Activated T-cell treated with anti-CD3 and anti-CD28 coated beads, Interleukin-2, amount 50 U/mL, for 24 hours (primary cell): ENCODE measurements at regions not wholly inside any gene's neighbourhood (a gene's known extent, or its start where the extent isn't known, plus 50 kb on each side); places are given as distances from the start of the nearest gene placed in this dataset.
"Not testable (repeated sequence)": the region's sequence is repeated elsewhere in the genome, so short reads cannot be mapped to it uniquely, and the experiment has no call there.

Experiments used
- DNase-seq: peaks from one replicate; pipeline ENCODE4 v3.0.0-alpha.2; 2020
- H3K27ac Mint-ChIP-seq: 2 replicates; pipeline ENCODE4 v1.8.0; 2020; ENCODE audit warnings: mild to moderate bottlenecking, mixed read lengths
- H3K27me3 Mint-ChIP-seq: 2 replicates; pipeline ENCODE4 v1.8.0; 2020; ENCODE audit warnings: mixed read lengths
- H3K36me3 Mint-ChIP-seq: 2 replicates; pipeline ENCODE4 v1.8.0; 2020; ENCODE audit warnings: low read depth, mixed read lengths
- H3K4me1 Mint-ChIP-seq: 2 replicates; pipeline ENCODE4 v1.8.0; 2020; ENCODE audit warnings: low read depth, mixed read lengths
- H3K4me3 Mint-ChIP-seq: 2 replicates; pipeline ENCODE4 v1.8.0; 2020; ENCODE audit warnings: mild to moderate bottlenecking, moderate library complexity, mixed read lengths
- H3K9me3 Mint-ChIP-seq: 2 replicates; pipeline ENCODE4 v1.8.0; 2020; ENCODE audit warnings: mixed read lengths

GRCh38 chr2:4107179-4107578, 403.8 kb downstream of the DCDC2C start:
- H3K4me3 Mint-ChIP-seq: no peak overlapping the region
- H3K9me3 Mint-ChIP-seq: peaks cover 2% of the 10 kb centered on the region
- H3K27me3 Mint-ChIP-seq: no peaks in the 10 kb centered on the region
- no peaks in the 10 kb centered on the region for H3K36me3 Mint-ChIP-seq
- no peak overlapping the region for H3K27ac Mint-ChIP-seq
- no peak for DNase-seq
- no peaks in the 10 kb centered on the region for H3K4me1 Mint-ChIP-seq

DNA sequence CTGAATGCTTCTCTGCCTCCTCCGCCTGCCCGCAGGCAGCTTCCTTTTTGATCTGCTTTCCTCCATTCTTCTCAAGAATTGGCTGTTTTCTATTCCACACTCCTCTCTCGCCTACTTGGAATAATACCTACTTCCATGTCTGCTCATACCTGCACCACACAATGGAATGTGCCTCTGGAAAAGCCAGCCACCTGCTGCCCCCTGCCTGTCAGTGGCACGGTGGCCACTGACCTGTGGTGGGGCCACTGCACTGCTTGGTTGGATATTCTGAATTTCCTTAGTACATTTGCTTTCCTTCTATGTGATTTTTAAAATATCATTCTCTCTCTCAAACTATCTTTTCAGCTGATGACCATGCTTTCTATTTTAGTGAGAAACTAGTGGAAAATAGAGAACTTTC, 406.9 kb downstream of the DCDC2C start:
- Mint-ChIP-seq H3K27ac (no peak overlapping the region), H3K4me3 (no peak overlapping the region)
- DNase-seq: no peak

DNA sequence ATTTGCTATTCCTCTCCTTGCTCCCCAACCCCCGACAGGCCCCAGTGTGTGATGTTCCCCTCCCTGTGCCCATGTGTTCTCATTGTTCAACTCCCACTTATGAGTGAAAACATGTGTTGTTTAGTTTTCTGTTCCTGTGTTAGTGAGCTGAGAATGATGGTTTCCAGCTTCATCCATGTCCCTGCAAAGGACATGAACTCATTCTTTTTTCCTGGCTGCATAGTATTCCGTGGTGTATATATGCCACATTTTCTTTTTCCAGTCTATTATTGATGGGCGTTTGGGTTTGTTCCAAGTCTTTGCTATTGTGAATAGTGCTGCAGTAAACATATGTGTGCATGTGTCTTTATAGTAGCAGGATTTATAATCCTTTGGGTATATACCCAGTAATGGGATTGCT, 412.1 kb downstream of the DCDC2C start:
- H3K4me1 Mint-ChIP-seq, H3K36me3 Mint-ChIP-seq, H3K27me3 Mint-ChIP-seq, DNase-seq, H3K4me3 Mint-ChIP-seq, H3K27ac Mint-ChIP-seq: not testable (repeated sequence)
- H3K9me3 Mint-ChIP-seq: peaks cover 24% of the 10 kb centered on the region

More for the DNA sequence above, 406.9 kb downstream of the DCDC2C start:
- H3K4me1 Mint-ChIP-seq: no peaks in the 10 kb centered on the region
- H3K9me3 Mint-ChIP-seq: peaks cover 10% of the 10 kb centered on the region
- no peaks in the 10 kb centered on the region for H3K36me3 Mint-ChIP-seq
- H3K27me3 Mint-ChIP-seq: no peaks in the 10 kb centered on the region

DNA sequence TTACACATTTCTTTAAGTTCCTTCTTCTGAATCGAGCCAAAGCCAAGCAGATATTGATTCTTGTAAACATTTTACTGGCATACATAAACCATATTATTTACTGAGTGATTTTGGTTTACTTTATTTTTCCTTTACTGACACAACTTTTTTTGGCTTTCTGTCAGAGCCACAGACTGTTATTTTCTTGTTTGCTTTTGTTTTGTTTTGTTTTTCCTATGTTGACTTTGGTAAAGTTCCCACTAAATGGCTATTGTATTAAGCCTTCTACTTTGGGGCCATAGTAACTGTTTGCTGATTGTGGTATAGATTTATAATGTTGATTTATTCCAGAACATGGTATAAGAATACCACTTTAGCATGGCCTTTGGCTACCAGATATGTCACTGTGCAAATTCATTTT, 419.4 kb downstream of the DCDC2C start:
- H3K4me1 Mint-ChIP-seq: no peaks in the 10 kb centered on the region
- H3K27ac Mint-ChIP-seq: no peak overlapping the region
- DNase-seq: no peak
- peaks cover 20% of the 10 kb centered on the region for H3K9me3 Mint-ChIP-seq
- no peaks in the 10 kb centered on the region for H3K27me3 Mint-ChIP-seq
- H3K4me3 Mint-ChIP-seq: no peak overlapping the region
- no peaks in the 10 kb centered on the region for H3K36me3 Mint-ChIP-seq

DNA sequence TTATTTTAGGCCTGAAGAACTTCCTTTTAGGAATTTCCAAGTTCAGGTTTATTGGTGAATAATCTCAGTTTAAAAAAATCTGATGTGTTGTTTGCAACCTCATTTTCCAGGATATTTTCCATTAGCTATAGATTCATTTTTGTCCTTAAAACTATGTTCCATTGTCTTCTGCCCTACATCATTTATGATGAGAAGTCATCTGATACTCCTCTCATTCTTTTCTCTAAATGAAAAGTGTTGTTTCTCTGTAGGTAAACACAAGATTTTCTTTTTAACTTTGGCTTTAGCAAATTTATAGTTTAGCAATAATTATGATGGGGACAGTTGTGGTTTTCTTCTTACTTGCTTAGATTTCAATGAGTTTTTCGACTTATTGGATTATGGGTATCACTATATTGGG, 427.3 kb downstream of the DCDC2C start:
- Mint-ChIP-seq H3K4me3 (no peak overlapping the region), H3K9me3 (peaks cover 17% of the 10 kb centered on the region), H3K36me3 (no peaks in the 10 kb centered on the region), H3K27me3 (no peaks in the 10 kb centered on the region), H3K27ac (no peak overlapping the region), H3K4me1 (no peaks in the 10 kb centered on the region)
- DNase-seq: no peak

- Mint-ChIP-seq H3K4me3 (no peak overlapping the region), H3K27ac (no peak overlapping the region), H3K9me3 (peaks cover 18% of the 10 kb centered on the region), H3K27me3 (no peaks in the 10 kb centered on the region), H3K4me1 (no peaks in the 10 kb centered on the region), H3K36me3 (no peaks in the 10 kb centered on the region)
- no peak for DNase-seq
Measured at GRCh38 chr2:4134551-4135550, 431.5 kb downstream of the DCDC2C start.

DNA sequence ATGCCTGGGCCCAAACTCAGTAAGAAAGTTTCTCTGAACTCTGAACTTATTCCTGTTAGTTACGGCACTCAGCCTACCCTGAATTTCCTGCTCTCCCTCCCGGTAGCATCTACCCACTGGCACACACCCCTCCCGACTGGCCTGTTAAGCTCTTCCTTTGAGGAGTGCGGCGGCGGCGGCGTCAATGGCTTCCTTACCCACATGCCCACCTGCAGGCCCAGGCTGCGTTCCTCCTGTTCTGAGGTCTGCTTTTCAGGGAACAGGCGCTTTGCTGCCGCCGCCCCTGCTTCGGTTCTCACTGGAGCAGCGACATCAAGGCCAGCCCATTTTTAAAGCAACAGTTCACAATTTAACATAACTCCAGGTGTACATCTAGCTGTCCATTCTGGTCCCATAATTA, 432.4 kb downstream of the DCDC2C start:
- Mint-ChIP-seq H3K4me1 (no peaks in the 10 kb centered on the region), H3K9me3 (peaks cover 15% of the 10 kb centered on the region), H3K27me3 (no peaks in the 10 kb centered on the region), H3K4me3 (no peak overlapping the region), H3K36me3 (no peaks in the 10 kb centered on the region), H3K27ac (no peak overlapping the region)
- DNase-seq: no peak

DNA sequence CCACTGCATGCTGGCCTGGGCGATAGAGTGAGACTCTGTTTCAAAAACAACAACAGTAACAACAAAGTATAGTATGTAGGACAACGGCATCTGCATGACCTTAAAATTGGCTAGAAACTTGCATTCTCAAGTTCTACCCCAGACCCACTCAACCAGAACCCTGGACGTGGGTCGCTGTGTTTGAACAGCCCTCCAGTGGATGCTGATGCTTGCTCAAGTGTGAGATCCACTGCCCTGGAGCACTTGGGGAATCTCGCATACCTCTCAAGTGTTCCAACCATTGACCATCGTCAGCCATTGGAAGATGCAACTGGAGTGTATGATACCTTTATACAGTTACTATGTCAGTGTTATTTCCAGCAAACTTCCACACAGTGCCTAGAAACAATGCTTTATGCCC, 435.9 kb downstream of the DCDC2C start:
- Mint-ChIP-seq H3K27ac (no peak overlapping the region), H3K4me3 (no peak overlapping the region), H3K36me3 (no peaks in the 10 kb centered on the region), H3K27me3 (no peaks in the 10 kb centered on the region), H3K4me1 (no peaks in the 10 kb centered on the region), H3K9me3 (peaks cover 7% of the 10 kb centered on the region)
- no peak for DNase-seq

DNA sequence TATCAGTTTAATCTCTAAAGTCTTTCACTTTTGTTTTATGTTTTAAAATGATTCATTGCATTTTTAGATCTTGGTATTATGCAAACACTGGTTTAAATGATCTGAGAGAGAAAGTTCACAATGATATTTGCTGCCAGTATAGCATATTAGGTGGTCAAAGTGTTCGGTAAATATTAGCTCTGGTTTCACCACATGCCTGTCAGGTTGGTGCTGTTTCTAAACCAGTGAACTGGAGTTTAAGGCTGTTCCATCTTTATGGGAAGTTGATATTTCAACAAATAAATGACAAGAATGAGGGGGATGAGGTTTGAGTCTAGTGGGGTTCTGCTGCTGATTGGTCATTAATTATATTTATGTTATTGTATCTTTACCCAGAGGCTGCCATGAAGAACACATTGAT, 436.4 kb downstream of the DCDC2C start:
- H3K27ac Mint-ChIP-seq: no peak overlapping the region
- H3K4me1 Mint-ChIP-seq: no peaks in the 10 kb centered on the region
- no peaks in the 10 kb centered on the region for H3K27me3 Mint-ChIP-seq
- peaks cover 7% of the 10 kb centered on the region for H3K9me3 Mint-ChIP-seq
- no peak for DNase-seq
- H3K36me3 Mint-ChIP-seq: no peaks in the 10 kb centered on the region
- no peak overlapping the region for H3K4me3 Mint-ChIP-seq

GRCh38 chr2:4140281-4140970, 437.1 kb downstream of the DCDC2C start:
- Mint-ChIP-seq H3K36me3 (no peaks in the 10 kb centered on the region), H3K27ac (no peak overlapping the region), H3K9me3 (peaks cover 7% of the 10 kb centered on the region), H3K4me3 (no peak overlapping the region), H3K4me1 (no peaks in the 10 kb centered on the region), H3K27me3 (no peaks in the 10 kb centered on the region)
- no peak for DNase-seq

- no peak for DNase-seq
- Mint-ChIP-seq H3K36me3 (no peaks in the 10 kb centered on the region), H3K9me3 (peaks cover 7% of the 10 kb centered on the region), H3K4me3 (no peak overlapping the region), H3K27me3 (no peaks in the 10 kb centered on the region), H3K27ac (no peak overlapping the region), H3K4me1 (no peaks in the 10 kb centered on the region)
Measured at GRCh38 chr2:4144731-4145130, 441.4 kb downstream of the DCDC2C start.

- Mint-ChIP-seq H3K4me1 (no peaks in the 10 kb centered on the region), H3K9me3 (peaks cover 8% of the 10 kb centered on the region), H3K27ac (no peak overlapping the region), H3K27me3 (no peaks in the 10 kb centered on the region), H3K4me3 (no peak overlapping the region), H3K36me3 (no peaks in the 10 kb centered on the region)
- DNase-seq: no peak
Measured at GRCh38 chr2:4151521-4151920, 448.1 kb downstream of the DCDC2C start.

- no peak for DNase-seq
- Mint-ChIP-seq H3K9me3 (peaks cover 8% of the 10 kb centered on the region), H3K36me3 (no peaks in the 10 kb centered on the region), H3K4me1 (no peaks in the 10 kb centered on the region), H3K4me3 (no peak overlapping the region), H3K27ac (no peak overlapping the region), H3K27me3 (no peaks in the 10 kb centered on the region)
Measured at GRCh38 chr2:4152051-4152450, 448.7 kb downstream of the DCDC2C start.

- Mint-ChIP-seq H3K4me1 (no peaks in the 10 kb centered on the region), H3K4me3 (no peak overlapping the region), H3K36me3 (no peaks in the 10 kb centered on the region), H3K27ac (no peak overlapping the region), H3K9me3 (peaks cover 37% of the 10 kb centered on the region), H3K27me3 (no peaks in the 10 kb centered on the region)
- DNase-seq: no peak
Measured at GRCh38 chr2:4168834-4169233, 465.5 kb downstream of the DCDC2C start.

- no peak for DNase-seq
- Mint-ChIP-seq H3K9me3 (peaks cover 43% of the 10 kb centered on the region), H3K36me3 (no peaks in the 10 kb centered on the region), H3K27me3 (no peaks in the 10 kb centered on the region), H3K4me1 (no peaks in the 10 kb centered on the region), H3K4me3 (no peak overlapping the region), H3K27ac (no peak overlapping the region)
Measured at GRCh38 chr2:4174796-4175195, 471.4 kb downstream of the DCDC2C start.
